ENCODE measurements at regions not wholly inside any gene's neighbourhood (a gene's known extent, or its start where the extent isn't known, plus 50 kb on each side); places are given as distances from the start of the nearest gene placed in this dataset.
A peak's percentile ranks its signal among the peaks of the same experiment; 100 is the strongest.

GRCh38 chr6:22709803-22710202 lies 140.4 kb downstream of the HDGFL1 start:
- no peaks in the 10 kb centered on the region for H3K4me1 ChIP-seq
- ChIA-PET POLR2A (no interaction called here), CTCF (interaction anchor here (0.5 kb wide), 1 partner anchor 314 kb away, joined by 3 read pairs; no protein-coding TSS in a partner anchor)
- H3K9me3 ChIP-seq: no peaks in the 10 kb centered on the region
- no peak for TF ChIP-seq NFE2L2 (conservative IDR thresholded peaks at IDR 0.05; ENCODE audit: low read length)
- H3K4me2 ChIP-seq: no peak overlapping the region
- no peak overlapping the region for H3K4me3 ChIP-seq
- DNase-seq (ENCODE audit: low read depth in 1 of 2, low spot score in 1 of 2): no peak
- no peak for ATAC-seq
- FAIRE-seq: no peak
- WGBS (ENCODE audit: missing lambda C conversion rate): 64% methylated on average over 3 of the region's 3 CpGs
- H3K27ac ChIP-seq: no peak overlapping the region

GRCh38 chr6:22716721-22717120 lies 147.4 kb downstream of the HDGFL1 start:
- FAIRE-seq: no peak

GRCh38 chr6:22717915-22718314 lies 148.5 kb downstream of the HDGFL1 start:
- ATAC-seq (no peak), DNase-seq (ENCODE audit: low read depth in 1 of 2, low spot score in 1 of 2) (no peak), FAIRE-seq (no peak)
- no peak overlapping the region for H3K27ac ChIP-seq
- no peaks in the 10 kb centered on the region for H3K9me3 ChIP-seq
- 63% methylated on average over 5 of the region's 5 CpGs for WGBS (ENCODE audit: missing lambda C conversion rate)
- H3K4me2 ChIP-seq: no peak overlapping the region
- H3K4me1 ChIP-seq: peaks cover 7% of the 10 kb centered on the region; the same call in 1 of the 3 replicates
- TF ChIP-seq HES2 (IDR thresholded peaks at IDR 0.05) (no peak), CHD2 (IDR thresholded peaks at IDR 0.05; ENCODE audit: low read length, partially characterized antibody) (no peak), KDM1A (IDR thresholded peaks at IDR 0.05; ENCODE audit: low read depth) (no peak), POLR2AphosphoS2 (conservative IDR thresholded peaks at IDR 0.05; ENCODE audit: low read length) (no peak), BHLHE40 (IDR thresholded peaks at IDR 0.05; ENCODE audit: low read depth, low read length) (no peak), RCOR1 (IDR thresholded peaks at IDR 0.05; ENCODE audit: low read depth, low read length) (no peak), NPAS2 (CRISPR knock-in tag; IDR thresholded peaks at IDR 0.05; ENCODE audit: borderline replicate concordance) (no peak), CEBPB (IDR thresholded peaks at IDR 0.05) (no peak), EP300 (IDR thresholded peaks at IDR 0.05) (no peak)
- POLR2A ChIA-PET: no interaction called here
- H3K4me3 ChIP-seq: no peak overlapping the region
- CTCF ChIA-PET: interaction anchor here (0.5 to 0.7 kb wide), 2 partner anchors 31 to 35 kb away, joined by 4 read pairs; no protein-coding TSS in a partner anchor

More at GRCh38 chr6:22716721-22717120, 147.4 kb downstream of the HDGFL1 start:
- ATAC-seq (no peak), DNase-seq (ENCODE audit: low read depth in 1 of 2, low spot score in 1 of 2) (peak in 1 of 2 experiments; percentile 10)
- TF ChIP-seq TFCP2L1 (CRISPR knock-in tag; IDR thresholded peaks at IDR 0.05) (no peak), MAX (IDR thresholded peaks at IDR 0.05) (no peak), FOSL2 (IDR thresholded peaks at IDR 0.05) (no peak), FOSL2 (CRISPR knock-in tag; IDR thresholded peaks at IDR 0.05) (no peak), CTCF (IDR thresholded peaks at IDR 0.05) (no peak), CHD2 (IDR thresholded peaks at IDR 0.05; ENCODE audit: low read length, partially characterized antibody) (no peak), JUNB (IDR thresholded peaks at IDR 0.05) (no peak), ZC3H11A (IDR thresholded peaks at IDR 0.05) (no peak), KDM1A (IDR thresholded peaks at IDR 0.05; ENCODE audit: low read depth) (no peak), RNF2 (IDR thresholded peaks at IDR 0.05; ENCODE audit: borderline replicate concordance, low read depth) (no peak), POLR2A (IDR thresholded peaks at IDR 0.05; ENCODE audit: low read length) (no peak), CHD4 (IDR thresholded peaks at IDR 0.05; ENCODE audit: borderline replicate concordance) (no peak), SMC3 (IDR thresholded peaks at IDR 0.05) (no peak), BCL3 (IDR thresholded peaks at IDR 0.05) (no peak), FOXS1 (CRISPR knock-in tag; IDR thresholded peaks at IDR 0.05) (no peak), BHLHE40 (IDR thresholded peaks at IDR 0.05; ENCODE audit: low read depth, low read length) (no peak)
- Histone ChIP-seq H3K4me2 (no peak overlapping the region), H3K4me3 (no peak overlapping the region), H3K4me1 (peaks cover 7% of the 10 kb centered on the region; the same call in 1 of the 3 replicates), H3K27ac (no peak overlapping the region), H3K9me3 (no peaks in the 10 kb centered on the region)
- POLR2A ChIA-PET: no interaction called here
- CTCF ChIA-PET: no interaction called here
- 65% methylated on average over 1 of the region's 1 CpG for WGBS (ENCODE audit: missing lambda C conversion rate)

Data from A549 (cell line).